HepG2 (cell line): ENCODE measurements at regions not wholly inside any gene's neighbourhood (a gene's known extent, or its start where the extent isn't known, plus 50 kb on each side); places are given as distances from the start of the nearest gene placed in this dataset.

Experiments used
- ATAC-seq: fragments of 200-7000 bp; cut with Tn5 transposase; 3 replicates; pipeline ENCODE4 v1.9.1; 2020; ENCODE audit warnings: mild to moderate bottlenecking, moderate library complexity
- BruUV-seq: library from RNA; stranded (reverse); fragments of 400-500 nt; replicated peaks from 2 replicates; lab custom pipeline; 2021; lab: Mats Ljungman, UMichigan
- CTCF ChIA-PET: fragments of 300-600 bp; formaldehyde crosslinking; extraction: SDS; loops from one replicate; lab custom pipeline; 2021; ENCODE audit warnings: low total read pairs, inconsistent platforms, low intra/inter-chr PET ratio; lab: Yijun Ruan, JAX
- POLR2A ChIA-PET: fragments of 350-600 bp; sonication (Branson Sonifier 250); formaldehyde crosslinking; loops from one replicate; lab custom pipeline; 2020; ENCODE audit warnings: antibody characterized with exemption, inconsistent platforms; lab: Yijun Ruan, JAX
- DNase-seq: peaks from one replicate; pipeline ENCODE4 v3.0.0-alpha.2; 2015; ENCODE audit warnings: low spot score
- FAIRE-seq: peaks from 3 replicates; lab custom pipeline; 2011; peaks lifted over from hg19 to GRCh38; lab: Jason Lieb, UNC
- H2AFZ ChIP-seq: one replicate; pipeline ENCODE4 v1.6.1; 2011; ENCODE audit warnings: low read length, inconsistent platforms
- H3K27ac ChIP-seq: fragments of 300-600 bp; 3 replicates; pipeline ENCODE4 v1.8.0; 2011; ENCODE audit warnings: mixed run types, mild to moderate bottlenecking, mixed read lengths, low read length, inconsistent platforms; ENCODE audit not compliant: insufficient read depth; ENCODE audit errors: extremely low read length
- H3K27me3 ChIP-seq, 2 experiments: fragments of 200-600 bp in 1 of 2; 2 replicates in 1 of 2; 3 replicates in 1 of 2; pipeline versions ENCODE4 v1.6.0 to v1.8.0; 2011; ENCODE audit warnings: low read length in 2 of 2, mild to moderate bottlenecking in 2 of 2, moderate library complexity in 2 of 2, inconsistent platforms in 1 of 2; ENCODE audit not compliant: insufficient read depth in 2 of 2, control insufficient read depth in 1 of 2
- H3K36me3 ChIP-seq, 2 experiments: fragments of 200-600 bp in 1 of 2; replicated peaks in 1 of 2; 2 replicates in 1 of 2; 3 replicates in 1 of 2; pipeline versions ENCODE4 v1.5.1 to v1.8.0; 2011; ENCODE audit warnings: low read length in 2 of 2, inconsistent platforms in 1 of 2; ENCODE audit not compliant: insufficient read depth in 2 of 2, control insufficient read depth in 1 of 2
- H3K4me1 ChIP-seq: 2 replicates; pipeline ENCODE4 v1.5.1; 2012; ENCODE audit warnings: low read length, inconsistent platforms; ENCODE audit not compliant: insufficient read depth
- H3K4me2 ChIP-seq: 2 replicates; pipeline ENCODE4 v1.6.0; 2011; ENCODE audit warnings: low read depth, low read length, inconsistent platforms
- H3K4me3 ChIP-seq, 3 experiments: fragments of 200-600 bp in 1 of 3; sonication (generic), shearing (Covaris generic) in 1 of 3; replicated peaks in 1 of 3; 2 replicates each; pipeline ENCODE4 v1.5.1; 2011 to 2016; ENCODE audit warnings: low read length in 3 of 3, inconsistent platforms in 2 of 3, low read depth in 2 of 3, mild to moderate bottlenecking in 2 of 3, control low read depth in 1 of 3, mixed read lengths in 1 of 3; ENCODE audit not compliant: insufficient read depth in 1 of 3
- H3K79me2 ChIP-seq: one replicate; pipeline ENCODE4 v1.6.1; 2011; ENCODE audit warnings: low read length, inconsistent platforms; ENCODE audit not compliant: insufficient read depth
- H3K9ac ChIP-seq: 2 replicates; pipeline ENCODE4 v1.6.0; 2011; ENCODE audit warnings: mild to moderate bottlenecking, low read depth, low read length, inconsistent platforms; ENCODE audit not compliant: insufficient read depth
- H3K9me3 ChIP-seq: 2 replicates; pipeline ENCODE4 v1.5.1; 2012; ENCODE audit warnings: mild to moderate bottlenecking, low read length
- H4K20me1 ChIP-seq: 2 replicates; pipeline ENCODE4 v1.6.0; 2011; ENCODE audit warnings: inconsistent platforms, mild to moderate bottlenecking, low read length, moderate library complexity; ENCODE audit not compliant: insufficient read depth
- ATF3 ChIP-seq: sonication (generic); formaldehyde crosslinking; IDR thresholded peaks from 2 replicates; pipeline ENCODE4 v1.4.0; 2020; ENCODE audit warnings: missing genetic modification reagents
- ELF1 ChIP-seq: sonication (generic); formaldehyde crosslinking; IDR thresholded peaks from 2 replicates; pipeline ENCODE4 v1.4.0; 2020; ENCODE audit warnings: missing genetic modification reagents
- EP300 ChIP-seq, 3 experiments: sonication (generic) in 1 of 3; formaldehyde crosslinking in 1 of 3; IDR thresholded peaks; 2 replicates each; pipeline versions ENCODE4 v1.5.1 to v1.6.1; 2011 to 2020; ENCODE audit warnings: low read depth in 2 of 3, low read length in 2 of 3, borderline replicate concordance in 1 of 3, improper control_type of control experiment in 1 of 3, mild to moderate bottlenecking in 1 of 3, missing genetic modification reagents in 1 of 3, moderate library complexity in 1 of 3
- GZF1 ChIP-seq: sonication (generic); formaldehyde crosslinking; IDR thresholded peaks from 2 replicates; pipeline ENCODE4 v1.5.1; 2020; ENCODE audit warnings: mild to moderate bottlenecking, missing genetic modification reagents
- JUN ChIP-seq: sonication (generic); formaldehyde crosslinking; IDR thresholded peaks from 2 replicates; pipeline ENCODE4 v1.4.0; 2020; ENCODE audit warnings: mild to moderate bottlenecking, missing genetic modification reagents
- NFKBIZ ChIP-seq: IDR thresholded peaks from 2 replicates; pipeline ENCODE4 v1.6.1; 2018; ENCODE audit warnings: missing genetic modification reagents, missing compliant biosample characterization
- PAF1 ChIP-seq: IDR thresholded peaks from 2 replicates; pipeline ENCODE4 v1.6.1; 2016; ENCODE audit warnings: missing genetic modification reagents, missing compliant biosample characterization
- PREB ChIP-seq: sonication (generic); formaldehyde crosslinking; IDR thresholded peaks from 2 replicates; pipeline ENCODE4 v1.4.0; 2020; ENCODE audit warnings: missing genetic modification reagents
- SP140L ChIP-seq: sonication (generic); formaldehyde crosslinking; IDR thresholded peaks from 2 replicates; pipeline ENCODE4 v1.4.0; 2020; ENCODE audit warnings: missing genetic modification reagents, borderline replicate concordance
- ZGPAT ChIP-seq: IDR thresholded peaks from 2 replicates; pipeline ENCODE4 v1.6.1; 2016; ENCODE audit warnings: mild to moderate bottlenecking
- ZNF367 ChIP-seq: sonication (generic); formaldehyde crosslinking; IDR thresholded peaks from 2 replicates; pipeline ENCODE4 v1.4.0; 2020; ENCODE audit warnings: missing genetic modification reagents, borderline replicate concordance
- ZNF747 ChIP-seq: sonication (generic); formaldehyde crosslinking; IDR thresholded peaks from 2 replicates; pipeline ENCODE4 v1.8.1; 2023; ENCODE audit warnings: missing genetic modification reagents, mild to moderate bottlenecking, borderline replicate concordance
- WGBS: methylation state at CpG from one replicate; pipeline ENCODE4 v1.1.6; 2017; ENCODE audit warnings: low lambda C conversion rate; 5-methylcytosine and 5-hydroxymethylcytosine counted together
- in situ Hi-C: cut with HindIII; loops from 2 replicates; pipeline ENCODE4 v1.10.0; 2017; ENCODE audit warnings: low pct_unique_long_range_greater_than_20kb; ENCODE audit not compliant: extremely low pct_ligation_motif_present
- intact Hi-C: fragments of 100-400 bp; cut with micrococcal nuclease; formaldehyde crosslinking; loops from one replicate; pipeline ENCODE4 v1.10.0; 2022; ENCODE audit not compliant: unreplicated experiment
- TF ChIP-seq, protein P1 (sequence below): sonication (generic); formaldehyde crosslinking; IDR thresholded peaks from 2 replicates; pipeline ENCODE4 v1.9.0; 2021; ENCODE audit warnings: missing genetic modification reagents, mild to moderate bottlenecking, borderline replicate concordance

- ChIA-PET POLR2A (no interaction called here), CTCF (no interaction called here)
- no peaks in the 10 kb centered on the region for H3K79me2 ChIP-seq
- no TSS peak for BruUV-seq
- H3K27me3 ChIP-seq: no peaks in the 10 kb centered on the region
- no peaks in the 10 kb centered on the region for H3K4me1 ChIP-seq
- no peaks in the 10 kb centered on the region for H3K9me3 ChIP-seq
- no peaks in the 10 kb centered on the region for H3K36me3 ChIP-seq
- H2AFZ ChIP-seq: no peak overlapping the region
- in situ Hi-C loops (no loop called here), intact Hi-C loops (no loop called here)
- H3K9ac ChIP-seq: no peak overlapping the region
- ATAC-seq: no peak
- H3K4me2 ChIP-seq: no peak overlapping the region
- no peaks in the 10 kb centered on the region for H4K20me1 ChIP-seq
- no peak overlapping the region for H3K27ac ChIP-seq
- no peak overlapping the region for H3K4me3 ChIP-seq
- FAIRE-seq: no peak
- WGBS: 17% methylated on average over 3 of the region's 3 CpGs
- DNase-seq: no peak
- TF ChIP-seq PREB (CRISPR knock-in tag): no peak
- TF ChIP-seq JUN (CRISPR knock-in tag): no peak
Measured at GRCh38 chrX:42869011-42869410, 91.0 kb upstream of the PPP1R2C start.

DNA sequence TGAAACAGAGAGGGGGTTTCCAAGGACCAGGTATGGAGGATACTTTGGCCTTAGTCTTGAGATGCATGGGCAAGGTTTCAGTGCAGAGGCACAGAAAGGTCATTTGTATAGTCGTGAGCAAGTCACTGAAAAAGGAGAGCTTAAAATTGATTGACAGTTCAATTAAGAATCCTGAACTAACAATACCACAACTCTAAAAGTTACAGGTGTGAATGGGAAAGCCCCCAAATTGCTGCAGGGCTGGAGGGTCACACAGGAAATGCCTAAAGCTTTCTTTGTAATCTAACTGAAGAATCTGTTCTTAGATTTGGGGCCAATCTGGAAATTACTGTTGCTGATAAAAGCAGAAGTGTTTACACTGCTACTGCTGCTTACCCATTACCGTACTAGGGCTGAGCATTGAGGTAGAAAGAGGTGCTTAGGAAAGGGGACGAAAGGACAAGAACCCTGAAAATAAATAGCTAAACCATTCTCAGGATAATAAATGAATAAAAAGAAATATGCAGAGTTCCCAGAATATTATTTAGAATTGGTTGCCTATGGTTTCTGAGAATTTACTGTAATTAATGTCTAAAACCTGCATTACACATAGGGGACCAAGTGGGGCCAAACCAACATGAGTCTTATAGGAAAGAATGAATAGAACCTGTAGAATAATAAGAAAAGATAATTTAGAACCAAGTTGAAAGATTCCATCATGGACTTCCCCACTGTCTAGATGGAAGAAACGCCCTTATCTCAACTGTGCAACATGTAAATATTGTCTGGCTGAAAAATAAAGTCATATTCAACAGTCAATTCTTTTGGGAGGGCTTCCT, 91.9 kb upstream of the PPP1R2C start:
- H3K27me3 ChIP-seq: no peaks in the 10 kb centered on the region
- H3K4me2 ChIP-seq: no peak overlapping the region
- H3K4me1 ChIP-seq: no peaks in the 10 kb centered on the region
- CTCF ChIA-PET: no interaction called here
- H3K9ac ChIP-seq: no peak overlapping the region
- no peaks in the 10 kb centered on the region for H3K36me3 ChIP-seq
- POLR2A ChIA-PET: no interaction called here
- H2AFZ ChIP-seq: no peak overlapping the region
- H3K27ac ChIP-seq: no peak overlapping the region
- BruUV-seq: no TSS peak
- no peaks in the 10 kb centered on the region for H3K79me2 ChIP-seq
- no peak for DNase-seq
- FAIRE-seq: no peak
- intact Hi-C loops: no loop called here
- H4K20me1 ChIP-seq: no peaks in the 10 kb centered on the region
- no peaks in the 10 kb centered on the region for H3K9me3 ChIP-seq
- no peak for ATAC-seq
- H3K4me3 ChIP-seq: no peak overlapping the region
- in situ Hi-C loops: no loop called here
- WGBS: 17% methylated on average over 4 of the region's 4 CpGs
- TF ChIP-seq ATF3 (CRISPR knock-in tag): no peak
- no peak for TF ChIP-seq ELF1 (CRISPR knock-in tag)
- no peak for TF ChIP-seq SP140L (CRISPR knock-in tag)
- TF ChIP-seq EP300 (IDR thresholded peaks at IDR 0.05; ENCODE audit: low read depth in 2 of 2, low read length in 2 of 2): no peak
- TF ChIP-seq EP300 (CRISPR knock-in tag; IDR thresholded peaks at IDR 0.05; ENCODE audit: borderline replicate concordance): no peak
- TF ChIP-seq GZF1: no peak
- TF ChIP-seq, protein P1, sequence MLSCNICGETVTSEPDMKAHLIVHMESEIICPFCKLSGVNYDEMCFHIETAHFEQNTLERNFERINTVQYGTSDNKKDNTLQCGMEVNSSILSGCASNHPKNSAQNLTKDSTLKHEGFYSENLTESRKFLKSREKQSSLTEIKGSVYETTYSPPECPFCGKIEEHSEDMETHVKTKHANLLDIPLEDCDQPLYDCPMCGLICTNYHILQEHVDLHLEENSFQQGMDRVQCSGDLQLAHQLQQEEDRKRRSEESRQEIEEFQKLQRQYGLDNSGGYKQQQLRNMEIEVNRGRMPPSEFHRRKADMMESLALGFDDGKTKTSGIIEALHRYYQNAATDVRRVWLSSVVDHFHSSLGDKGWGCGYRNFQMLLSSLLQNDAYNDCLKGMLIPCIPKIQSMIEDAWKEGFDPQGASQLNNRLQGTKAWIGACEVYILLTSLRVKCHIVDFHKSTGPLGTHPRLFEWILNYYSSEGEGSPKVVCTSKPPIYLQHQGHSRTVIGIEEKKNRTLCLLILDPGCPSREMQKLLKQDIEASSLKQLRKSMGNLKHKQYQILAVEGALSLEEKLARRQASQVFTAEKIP (CRISPR knock-in tag): no peak
- TF ChIP-seq ZNF747 (CRISPR knock-in tag): no peak
- no peak for TF ChIP-seq PAF1 (CRISPR knock-in tag)
- TF ChIP-seq NFKBIZ (CRISPR knock-in tag): no peak
- no peak for TF ChIP-seq ZNF367 (CRISPR knock-in tag)
- no peak for TF ChIP-seq ZGPAT (CRISPR knock-in tag)
